Left kidney (tissue), 1 donor: ENCODE measurements at regions not wholly inside any gene's neighbourhood (a gene's known extent, or its start where the extent isn't known, plus 50 kb on each side); places are given as distances from the start of the nearest gene placed in this dataset.
"Not testable (repeated sequence)": the region's sequence is repeated elsewhere in the genome, so short reads cannot be mapped to it uniquely, and the experiment has no call there.

Experiments
- DNase-seq: peaks from one replicate; pipeline ENCODE4 v3.0.0-alpha.2; 2013

- no peak for DNase-seq
Observed at GRCh38 chr3:163664466-163664865, 1413.8 kb downstream of the SI start.

- no peak for DNase-seq
Observed at GRCh38 chr3:163657088-163657487, 1421.2 kb downstream of the SI start.

GRCh38 chr3:163655021-163655420 is 1423.3 kb downstream of the SI start:
- DNase-seq: no peak

- DNase-seq: no peak
Observed at GRCh38 chr3:163644172-163644571, 1434.1 kb downstream of the SI start.

- DNase-seq: no peak
Observed at GRCh38 chr3:163632722-163633121, 1445.6 kb downstream of the SI start.

- DNase-seq: no peak
Observed at GRCh38 chr3:163626753-163627152, 1451.5 kb downstream of the SI start.

GRCh38 chr3:163622384-163622783 is 1455.9 kb downstream of the SI start:
- DNase-seq: peak; percentile 10

- DNase-seq: no peak
Observed at GRCh38 chr3:163614886-163615285, 1463.4 kb downstream of the SI start.

GRCh38 chr3:163605915-163606314 is 1472.4 kb downstream of the SI start:
- no peak for DNase-seq

GRCh38 chr3:163601426-163601825 is 1476.9 kb downstream of the SI start:
- no peak for DNase-seq

- no peak for DNase-seq
Observed at GRCh38 chr3:163587342-163587741, 1491.0 kb downstream of the SI start.

- DNase-seq: no peak
Observed at GRCh38 chr3:163582967-163583366, 1495.3 kb downstream of the SI start.

GRCh38 chr3:163577271-163577670 is 1501.0 kb downstream of the SI start:
- DNase-seq: no peak

GRCh38 chr3:163576314-163576713 is 1502.0 kb downstream of the SI start:
- no peak for DNase-seq

- DNase-seq: no peak
Observed at GRCh38 chr3:163573324-163573723, 1505.0 kb downstream of the SI start.

GRCh38 chr3:163572856-163573255 is 1505.4 kb downstream of the SI start:
- no peak for DNase-seq

- no peak for DNase-seq
Observed at GRCh38 chr3:163563485-163563884, 1514.8 kb downstream of the SI start.

GRCh38 chr3:163562625-163563024 is 1515.7 kb downstream of the SI start:
- no peak for DNase-seq

- no peak for DNase-seq
Observed at GRCh38 chr3:163561151-163561550, 1517.1 kb downstream of the SI start.

- DNase-seq: no peak
Observed at GRCh38 chr3:163560459-163560858, 1517.8 kb downstream of the SI start.

GRCh38 chr3:163556813-163557523 is 1521.3 kb downstream of the SI start:
- DNase-seq: no peak

GRCh38 chr3:163555918-163556317 is 1522.4 kb downstream of the SI start:
- no peak for DNase-seq

GRCh38 chr3:163552659-163552966 is 1525.7 kb downstream of the SI start:
- no peak for DNase-seq

- not testable (repeated sequence) for DNase-seq
Observed at GRCh38 chr3:163551915-163552658, 1526.2 kb downstream of the SI start.
